Thyroid gland (tissue), 4 donors: ENCODE measurements at regions not wholly inside any gene's neighbourhood (a gene's known extent, or its start where the extent isn't known, plus 50 kb on each side); places are given as distances from the start of the nearest gene placed in this dataset.

Experiments used
- POLR2A ChIP-seq, 2 donors: fragments of 450-650 bp; IDR thresholded peaks; one replicate each; pipeline ENCODE4 v1.6.1; 2017; ENCODE audit warnings: antibody characterized with exemption in 2 of 2, mild to moderate bottlenecking in 2 of 2, moderate library complexity in 1 of 2
- TF ChIP-seq, protein P1 (sequence below), 6 experiments: fragments of 200-600 bp in 3 of 6; fragments of 450-650 bp in 3 of 6; sonication (generic) in 3 of 6; IDR thresholded peaks; one replicate each; pipeline ENCODE4 v1.5.1; 2016 to 2019; ENCODE audit warnings: antibody characterized with exemption in 6 of 6, mild to moderate bottlenecking in 2 of 6, inconsistent platforms in 1 of 6, moderate library complexity in 1 of 6

DNA sequence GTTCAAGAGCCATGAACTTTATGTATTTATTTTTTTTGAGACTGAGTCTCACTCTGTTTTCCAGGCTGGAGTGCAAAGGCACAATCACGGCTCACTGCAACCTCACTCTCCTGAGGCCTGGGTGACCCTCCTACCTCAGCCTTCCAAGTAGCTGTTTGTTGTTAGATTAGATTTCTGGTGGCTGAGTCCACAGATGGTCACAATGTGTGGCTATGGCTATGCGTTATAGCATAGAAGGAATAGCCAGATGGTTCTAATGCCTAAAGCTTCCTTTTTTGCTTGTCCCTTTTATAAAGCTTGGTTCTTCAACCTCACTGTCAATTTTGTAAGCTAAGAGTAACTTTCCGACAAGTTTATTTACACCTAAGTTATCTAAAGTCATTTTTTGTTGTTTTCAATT is 62.3 kb upstream of the FMN2 start:
- no peak for TF ChIP-seq POLR2A (IDR thresholded peaks at IDR 0.05)
- TF ChIP-seq, protein P1, sequence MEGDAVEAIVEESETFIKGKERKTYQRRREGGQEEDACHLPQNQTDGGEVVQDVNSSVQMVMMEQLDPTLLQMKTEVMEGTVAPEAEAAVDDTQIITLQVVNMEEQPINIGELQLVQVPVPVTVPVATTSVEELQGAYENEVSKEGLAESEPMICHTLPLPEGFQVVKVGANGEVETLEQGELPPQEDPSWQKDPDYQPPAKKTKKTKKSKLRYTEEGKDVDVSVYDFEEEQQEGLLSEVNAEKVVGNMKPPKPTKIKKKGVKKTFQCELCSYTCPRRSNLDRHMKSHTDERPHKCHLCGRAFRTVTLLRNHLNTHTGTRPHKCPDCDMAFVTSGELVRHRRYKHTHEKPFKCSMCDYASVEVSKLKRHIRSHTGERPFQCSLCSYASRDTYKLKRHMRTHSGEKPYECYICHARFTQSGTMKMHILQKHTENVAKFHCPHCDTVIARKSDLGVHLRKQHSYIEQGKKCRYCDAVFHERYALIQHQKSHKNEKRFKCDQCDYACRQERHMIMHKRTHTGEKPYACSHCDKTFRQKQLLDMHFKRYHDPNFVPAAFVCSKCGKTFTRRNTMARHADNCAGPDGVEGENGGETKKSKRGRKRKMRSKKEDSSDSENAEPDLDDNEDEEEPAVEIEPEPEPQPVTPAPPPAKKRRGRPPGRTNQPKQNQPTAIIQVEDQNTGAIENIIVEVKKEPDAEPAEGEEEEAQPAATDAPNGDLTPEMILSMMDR (IDR thresholded peaks at IDR 0.05): no peak
